Uterus (tissue), 2 donors: ENCODE measurements at regions not wholly inside any gene's neighbourhood (a gene's known extent, or its start where the extent isn't known, plus 50 kb on each side); places are given as distances from the start of the nearest gene placed in this dataset.

Source experiments
- POLR2A ChIP-seq, 2 donors: fragments of 450-650 bp; IDR thresholded peaks; one replicate each; pipeline ENCODE4 v1.6.1; 2016; ENCODE audit warnings: antibody characterized with exemption in 2 of 2, mild to moderate bottlenecking in 1 of 2, moderate library complexity in 1 of 2
- TF ChIP-seq, protein P1 (sequence below), 4 experiments: fragments of 200-600 bp in 2 of 4; fragments of 450-650 bp in 2 of 4; sonication (generic) in 2 of 4; IDR thresholded peaks; one replicate each; pipeline ENCODE4 v1.5.1; 2016 to 2019; ENCODE audit warnings: antibody characterized with exemption in 4 of 4, mild to moderate bottlenecking in 2 of 4, moderate library complexity in 1 of 4

GRCh38 chr4:75158451-75158850 lies 225.5 kb downstream of the PARM1 start:
- TF ChIP-seq, protein P1, sequence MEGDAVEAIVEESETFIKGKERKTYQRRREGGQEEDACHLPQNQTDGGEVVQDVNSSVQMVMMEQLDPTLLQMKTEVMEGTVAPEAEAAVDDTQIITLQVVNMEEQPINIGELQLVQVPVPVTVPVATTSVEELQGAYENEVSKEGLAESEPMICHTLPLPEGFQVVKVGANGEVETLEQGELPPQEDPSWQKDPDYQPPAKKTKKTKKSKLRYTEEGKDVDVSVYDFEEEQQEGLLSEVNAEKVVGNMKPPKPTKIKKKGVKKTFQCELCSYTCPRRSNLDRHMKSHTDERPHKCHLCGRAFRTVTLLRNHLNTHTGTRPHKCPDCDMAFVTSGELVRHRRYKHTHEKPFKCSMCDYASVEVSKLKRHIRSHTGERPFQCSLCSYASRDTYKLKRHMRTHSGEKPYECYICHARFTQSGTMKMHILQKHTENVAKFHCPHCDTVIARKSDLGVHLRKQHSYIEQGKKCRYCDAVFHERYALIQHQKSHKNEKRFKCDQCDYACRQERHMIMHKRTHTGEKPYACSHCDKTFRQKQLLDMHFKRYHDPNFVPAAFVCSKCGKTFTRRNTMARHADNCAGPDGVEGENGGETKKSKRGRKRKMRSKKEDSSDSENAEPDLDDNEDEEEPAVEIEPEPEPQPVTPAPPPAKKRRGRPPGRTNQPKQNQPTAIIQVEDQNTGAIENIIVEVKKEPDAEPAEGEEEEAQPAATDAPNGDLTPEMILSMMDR (IDR thresholded peaks at IDR 0.05), result no peak
- TF ChIP-seq POLR2A (IDR thresholded peaks at IDR 0.05), result no peak
